GM21786 (cell line): ENCODE measurements at regions not wholly inside any gene's neighbourhood (a gene's known extent, or its start where the extent isn't known, plus 50 kb on each side); places are given as distances from the start of the nearest gene placed in this dataset.
"Not testable (repeated sequence)": the region's sequence is repeated elsewhere in the genome, so short reads cannot be mapped to it uniquely, and the experiment has no call there.

ENCODE experiments used
- ATAC-seq: cut with Tn5 transposase; IDR thresholded peaks from one replicate; pipeline ENCODE4 v1.9.1; 2021; ENCODE audit not compliant: unreplicated experiment

- ATAC-seq = no peak
Measured at GRCh38 chr16:61435346-61435745, 600.9 kb downstream of the CDH8 start.

- ATAC-seq = no peak
Measured at GRCh38 chr16:61432421-61432820, 603.8 kb downstream of the CDH8 start.

- ATAC-seq = no peak
Measured at GRCh38 chr16:61421111-61421510, 615.1 kb downstream of the CDH8 start.

GRCh38 chr16:61419791-61420190 lies 616.4 kb downstream of the CDH8 start:
- ATAC-seq = no peak

- ATAC-seq = not testable (repeated sequence)
Measured at GRCh38 chr16:61418802-61419201, 617.4 kb downstream of the CDH8 start.

GRCh38 chr16:61415126-61415525 lies 621.1 kb downstream of the CDH8 start:
- no peak for ATAC-seq

- ATAC-seq = no peak
Measured at GRCh38 chr16:61413021-61413420, 623.2 kb downstream of the CDH8 start.

GRCh38 chr16:61412562-61412961 lies 623.7 kb downstream of the CDH8 start:
- no peak for ATAC-seq

- no peak for ATAC-seq
Measured at GRCh38 chr16:61409604-61410003, 626.6 kb downstream of the CDH8 start.

GRCh38 chr16:61403386-61403785 lies 632.9 kb downstream of the CDH8 start:
- ATAC-seq = no peak

- no peak for ATAC-seq
Measured at GRCh38 chr16:61391896-61392295, 644.3 kb downstream of the CDH8 start.

GRCh38 chr16:61390965-61391637 lies 645.1 kb downstream of the CDH8 start:
- ATAC-seq = no peak

- ATAC-seq = no peak
Measured at GRCh38 chr16:61385392-61386071, 650.7 kb downstream of the CDH8 start.

- no peak for ATAC-seq
Measured at GRCh38 chr16:61382435-61382834, 653.8 kb downstream of the CDH8 start.

GRCh38 chr16:61379311-61379710 lies 656.9 kb downstream of the CDH8 start:
- no peak for ATAC-seq

- no peak for ATAC-seq
Measured at GRCh38 chr16:61374071-61374470, 662.2 kb downstream of the CDH8 start.

GRCh38 chr16:61371881-61372280 lies 664.4 kb downstream of the CDH8 start:
- no peak for ATAC-seq

- no peak for ATAC-seq
Measured at GRCh38 chr16:61371388-61371787, 664.9 kb downstream of the CDH8 start.

GRCh38 chr16:61370564-61370963 lies 665.7 kb downstream of the CDH8 start:
- ATAC-seq = no peak

- no peak for ATAC-seq
Measured at GRCh38 chr16:61366006-61366405, 670.2 kb downstream of the CDH8 start.

GRCh38 chr16:61364990-61365389 lies 671.2 kb downstream of the CDH8 start:
- ATAC-seq = no peak

GRCh38 chr16:61362585-61362984 lies 673.7 kb downstream of the CDH8 start:
- ATAC-seq = no peak

GRCh38 chr16:61344791-61345190 lies 691.4 kb downstream of the CDH8 start:
- no peak for ATAC-seq
